Vagina (tissue), 2 donors: ENCODE measurements at regions not wholly inside any gene's neighbourhood (a gene's known extent, or its start where the extent isn't known, plus 50 kb on each side); places are given as distances from the start of the nearest gene placed in this dataset.

Experiments used
- POLR2A ChIP-seq, 2 donors: fragments of 450-650 bp; IDR thresholded peaks; one replicate each; pipeline ENCODE4 v1.6.1; 2017; ENCODE audit warnings: antibody characterized with exemption in 2 of 2, mild to moderate bottlenecking in 2 of 2, moderate library complexity in 2 of 2
- TF ChIP-seq, protein P1 (sequence below), 3 experiments: fragments of 450-650 bp in 2 of 3; fragments of 200-600 bp in 1 of 3; sonication (generic) in 1 of 3; IDR thresholded peaks; one replicate each; pipeline ENCODE4 v1.5.1; 2017 to 2019; ENCODE audit warnings: antibody characterized with exemption in 3 of 3, mild to moderate bottlenecking in 2 of 3, moderate library complexity in 2 of 3

- no peak for TF ChIP-seq POLR2A (IDR thresholded peaks at IDR 0.05)
- TF ChIP-seq, protein P1, sequence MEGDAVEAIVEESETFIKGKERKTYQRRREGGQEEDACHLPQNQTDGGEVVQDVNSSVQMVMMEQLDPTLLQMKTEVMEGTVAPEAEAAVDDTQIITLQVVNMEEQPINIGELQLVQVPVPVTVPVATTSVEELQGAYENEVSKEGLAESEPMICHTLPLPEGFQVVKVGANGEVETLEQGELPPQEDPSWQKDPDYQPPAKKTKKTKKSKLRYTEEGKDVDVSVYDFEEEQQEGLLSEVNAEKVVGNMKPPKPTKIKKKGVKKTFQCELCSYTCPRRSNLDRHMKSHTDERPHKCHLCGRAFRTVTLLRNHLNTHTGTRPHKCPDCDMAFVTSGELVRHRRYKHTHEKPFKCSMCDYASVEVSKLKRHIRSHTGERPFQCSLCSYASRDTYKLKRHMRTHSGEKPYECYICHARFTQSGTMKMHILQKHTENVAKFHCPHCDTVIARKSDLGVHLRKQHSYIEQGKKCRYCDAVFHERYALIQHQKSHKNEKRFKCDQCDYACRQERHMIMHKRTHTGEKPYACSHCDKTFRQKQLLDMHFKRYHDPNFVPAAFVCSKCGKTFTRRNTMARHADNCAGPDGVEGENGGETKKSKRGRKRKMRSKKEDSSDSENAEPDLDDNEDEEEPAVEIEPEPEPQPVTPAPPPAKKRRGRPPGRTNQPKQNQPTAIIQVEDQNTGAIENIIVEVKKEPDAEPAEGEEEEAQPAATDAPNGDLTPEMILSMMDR (IDR thresholded peaks at IDR 0.05), result no peak
These were observed 50.0 kb upstream of the ALDH1B1 start for GRCh38 chr9:38342532-38342931.
